ENCODE measurements at regions not wholly inside any gene's neighbourhood (a gene's known extent, or its start where the extent isn't known, plus 50 kb on each side); places are given as distances from the start of the nearest gene placed in this dataset.
"Not testable (repeated sequence)": the region's sequence is repeated elsewhere in the genome, so short reads cannot be mapped to it uniquely, and the experiment has no call there.

- H3K4me1 ChIP-seq (ENCODE audit: insufficient read depth, low read length); H3K9ac ChIP-seq (ENCODE audit: low read depth, low read length); H3K36me3 ChIP-seq (ENCODE audit: insufficient read depth, low read length); H3K9me3 ChIP-seq (ENCODE audit: control insufficient read depth, insufficient read depth, low read length): not testable (repeated sequence)
These were observed 835.0 kb downstream of the TTLL7 start for GRCh38 chr1:83163879-83164475.

- H3K9ac ChIP-seq (ENCODE audit: low read depth, low read length); H3K9me3 ChIP-seq (ENCODE audit: control insufficient read depth, insufficient read depth, low read length); H3K36me3 ChIP-seq (ENCODE audit: insufficient read depth, low read length); H3K4me1 ChIP-seq (ENCODE audit: insufficient read depth, low read length): not testable (repeated sequence)
These were observed 840.0 kb downstream of the TTLL7 start for GRCh38 chr1:83158924-83159323.

- H3K4me1 ChIP-seq (ENCODE audit: insufficient read depth, low read length); H3K36me3 ChIP-seq (ENCODE audit: insufficient read depth, low read length); H3K9me3 ChIP-seq (ENCODE audit: control insufficient read depth, insufficient read depth, low read length); H3K9ac ChIP-seq (ENCODE audit: low read depth, low read length): not testable (repeated sequence)
These were observed 844.6 kb downstream of the TTLL7 start for GRCh38 chr1:83154306-83154705.

GRCh38 chr1:83151167-83151898, 847.6 kb downstream of the TTLL7 start:
- H3K4me1 ChIP-seq (ENCODE audit: insufficient read depth, low read length); H3K9ac ChIP-seq (ENCODE audit: low read depth, low read length); H3K9me3 ChIP-seq (ENCODE audit: control insufficient read depth, insufficient read depth, low read length); H3K36me3 ChIP-seq (ENCODE audit: insufficient read depth, low read length): not testable (repeated sequence)

- not testable (repeated sequence) for H3K4me1 ChIP-seq (ENCODE audit: insufficient read depth, low read length); H3K9ac ChIP-seq (ENCODE audit: low read depth, low read length); H3K36me3 ChIP-seq (ENCODE audit: insufficient read depth, low read length); H3K9me3 ChIP-seq (ENCODE audit: control insufficient read depth, insufficient read depth, low read length)
These were observed 848.5 kb downstream of the TTLL7 start for GRCh38 chr1:83150479-83150878.

GRCh38 chr1:83145820-83146219, 853.1 kb downstream of the TTLL7 start:
- H3K4me1 ChIP-seq (ENCODE audit: insufficient read depth, low read length); H3K9ac ChIP-seq (ENCODE audit: low read depth, low read length); H3K36me3 ChIP-seq (ENCODE audit: insufficient read depth, low read length); H3K9me3 ChIP-seq (ENCODE audit: control insufficient read depth, insufficient read depth, low read length): not testable (repeated sequence)

GRCh38 chr1:83142802-83143201, 856.1 kb downstream of the TTLL7 start:
- H3K4me1 ChIP-seq (ENCODE audit: insufficient read depth, low read length); H3K9ac ChIP-seq (ENCODE audit: low read depth, low read length); H3K36me3 ChIP-seq (ENCODE audit: insufficient read depth, low read length); H3K9me3 ChIP-seq (ENCODE audit: control insufficient read depth, insufficient read depth, low read length): not testable (repeated sequence)

GRCh38 chr1:83135524-83136157, 863.3 kb downstream of the TTLL7 start:
- H3K4me1 ChIP-seq (ENCODE audit: insufficient read depth, low read length); H3K9me3 ChIP-seq (ENCODE audit: control insufficient read depth, insufficient read depth, low read length); H3K9ac ChIP-seq (ENCODE audit: low read depth, low read length); H3K36me3 ChIP-seq (ENCODE audit: insufficient read depth, low read length): not testable (repeated sequence)

- not testable (repeated sequence) for H3K36me3 ChIP-seq (ENCODE audit: insufficient read depth, low read length); H3K4me1 ChIP-seq (ENCODE audit: insufficient read depth, low read length); H3K9ac ChIP-seq (ENCODE audit: low read depth, low read length); H3K9me3 ChIP-seq (ENCODE audit: control insufficient read depth, insufficient read depth, low read length)
These were observed 864.5 kb downstream of the TTLL7 start for GRCh38 chr1:83134322-83135014.

- H3K9me3 ChIP-seq (ENCODE audit: control insufficient read depth, insufficient read depth, low read length), result no peaks in the 10 kb centered on the region
- H3K9ac ChIP-seq (ENCODE audit: low read depth, low read length), result no peak overlapping the region
- no peaks in the 10 kb centered on the region; the same call in 1 of the 2 replicates for H3K4me1 ChIP-seq (ENCODE audit: insufficient read depth, low read length)
- no peaks in the 10 kb centered on the region for H3K36me3 ChIP-seq (ENCODE audit: insufficient read depth, low read length)
These were observed 867.3 kb downstream of the TTLL7 start for GRCh38 chr1:83131692-83131955.

- Histone ChIP-seq H3K36me3 (ENCODE audit: insufficient read depth, low read length) (no peaks in the 10 kb centered on the region), H3K9me3 (ENCODE audit: control insufficient read depth, insufficient read depth, low read length) (no peaks in the 10 kb centered on the region), H3K4me1 (ENCODE audit: insufficient read depth, low read length) (no peaks in the 10 kb centered on the region; the same call in 1 of the 2 replicates), H3K9ac (ENCODE audit: low read depth, low read length) (no peak overlapping the region)
These were observed 867.8 kb downstream of the TTLL7 start for GRCh38 chr1:83130886-83131691.

GRCh38 chr1:83129107-83129506, 869.8 kb downstream of the TTLL7 start:
- no peaks in the 10 kb centered on the region for H3K36me3 ChIP-seq (ENCODE audit: insufficient read depth, low read length)
- no peaks in the 10 kb centered on the region for H3K9me3 ChIP-seq (ENCODE audit: control insufficient read depth, insufficient read depth, low read length)
- H3K4me1 ChIP-seq (ENCODE audit: insufficient read depth, low read length), result no peaks in the 10 kb centered on the region; the same call in 1 of the 2 replicates
- no peak overlapping the region for H3K9ac ChIP-seq (ENCODE audit: low read depth, low read length)

- H3K4me1 ChIP-seq (ENCODE audit: insufficient read depth, low read length), result no peaks in the 10 kb centered on the region
- no peak overlapping the region for H3K9ac ChIP-seq (ENCODE audit: low read depth, low read length)
- no peaks in the 10 kb centered on the region for H3K36me3 ChIP-seq (ENCODE audit: insufficient read depth, low read length)
- no peaks in the 10 kb centered on the region for H3K9me3 ChIP-seq (ENCODE audit: control insufficient read depth, insufficient read depth, low read length)
These were observed 873.5 kb downstream of the TTLL7 start for GRCh38 chr1:83125456-83125855.

- no peaks in the 10 kb centered on the region for H3K9me3 ChIP-seq (ENCODE audit: control insufficient read depth, insufficient read depth, low read length)
- no peak overlapping the region for H3K9ac ChIP-seq (ENCODE audit: low read depth, low read length)
- no peaks in the 10 kb centered on the region for H3K4me1 ChIP-seq (ENCODE audit: insufficient read depth, low read length)
- H3K36me3 ChIP-seq (ENCODE audit: insufficient read depth, low read length), result no peaks in the 10 kb centered on the region
These were observed 875.9 kb downstream of the TTLL7 start for GRCh38 chr1:83123019-83123418.

Measured in ES-I3 (cell line).